NCI-H524 (cell line): ENCODE measurements at regions not wholly inside any gene's neighbourhood (a gene's known extent, or its start where the extent isn't known, plus 50 kb on each side); places are given as distances from the start of the nearest gene placed in this dataset.
"Not testable (repeated sequence)": the region's sequence is repeated elsewhere in the genome, so short reads cannot be mapped to it uniquely, and the experiment has no call there.

Experiments
- DNase-seq, 2 experiments: peaks; one replicate each; lab custom pipeline; 2025; lab: John Stamatoyannopoulos, UW

DNA sequence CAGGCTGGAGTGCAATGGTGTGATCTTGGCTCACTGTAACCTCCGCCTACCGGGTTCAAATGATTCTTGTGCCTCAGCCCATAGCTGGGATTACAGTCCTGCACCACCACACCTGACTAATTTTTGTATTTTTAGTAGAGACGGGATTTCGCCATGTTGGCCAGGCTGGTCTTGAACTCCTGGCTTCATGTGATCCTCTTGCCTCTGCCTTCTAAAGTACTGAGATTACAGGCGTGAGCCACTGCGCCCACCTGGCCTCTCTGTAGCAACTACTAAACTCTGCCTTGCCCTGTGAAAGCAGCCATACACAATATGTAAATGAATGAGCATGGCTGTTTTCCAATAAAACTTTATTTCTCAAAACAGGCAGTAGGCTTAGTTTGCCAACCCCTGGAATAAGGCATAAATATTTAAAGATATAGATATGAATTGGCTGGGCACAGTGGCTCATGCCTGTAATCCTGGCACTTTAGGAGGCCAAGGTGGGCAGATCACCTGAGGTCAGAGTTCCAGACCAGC lies 127.9 kb upstream of the ZNF217 start:
- not testable (repeated sequence) for DNase-seq

DNA sequence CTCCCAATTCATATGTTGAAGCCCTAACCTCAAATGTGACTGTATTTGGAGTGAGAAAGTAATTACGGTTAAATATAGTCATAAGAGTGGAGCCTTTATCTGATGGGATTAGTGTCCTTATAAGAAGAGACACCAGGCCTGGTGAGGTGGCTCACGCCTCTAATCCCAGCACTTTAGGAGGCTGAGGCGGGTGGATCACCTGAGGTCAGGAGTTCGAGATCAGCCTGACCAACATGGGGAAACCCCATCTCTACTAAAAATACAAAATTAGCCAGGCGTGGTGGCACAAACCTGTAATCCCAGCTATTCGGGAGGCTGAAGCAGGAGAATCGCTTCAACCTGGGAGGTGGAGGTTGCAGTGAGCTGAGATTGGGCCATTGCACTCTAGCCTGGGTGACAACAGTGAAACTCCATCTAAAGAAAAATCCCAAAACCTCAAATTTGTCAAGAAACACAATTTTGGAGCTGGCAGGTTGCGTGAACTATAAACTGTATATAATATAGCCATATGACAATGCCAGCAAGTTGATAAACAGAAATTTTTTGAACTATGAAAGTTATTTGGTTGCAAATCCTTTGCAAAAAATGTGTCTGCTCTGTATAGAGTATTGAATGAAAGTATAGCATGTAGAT lies 125.6 kb upstream of the ZNF217 start:
- peak; percentile 6 to 21 for DNase-seq

DNA sequence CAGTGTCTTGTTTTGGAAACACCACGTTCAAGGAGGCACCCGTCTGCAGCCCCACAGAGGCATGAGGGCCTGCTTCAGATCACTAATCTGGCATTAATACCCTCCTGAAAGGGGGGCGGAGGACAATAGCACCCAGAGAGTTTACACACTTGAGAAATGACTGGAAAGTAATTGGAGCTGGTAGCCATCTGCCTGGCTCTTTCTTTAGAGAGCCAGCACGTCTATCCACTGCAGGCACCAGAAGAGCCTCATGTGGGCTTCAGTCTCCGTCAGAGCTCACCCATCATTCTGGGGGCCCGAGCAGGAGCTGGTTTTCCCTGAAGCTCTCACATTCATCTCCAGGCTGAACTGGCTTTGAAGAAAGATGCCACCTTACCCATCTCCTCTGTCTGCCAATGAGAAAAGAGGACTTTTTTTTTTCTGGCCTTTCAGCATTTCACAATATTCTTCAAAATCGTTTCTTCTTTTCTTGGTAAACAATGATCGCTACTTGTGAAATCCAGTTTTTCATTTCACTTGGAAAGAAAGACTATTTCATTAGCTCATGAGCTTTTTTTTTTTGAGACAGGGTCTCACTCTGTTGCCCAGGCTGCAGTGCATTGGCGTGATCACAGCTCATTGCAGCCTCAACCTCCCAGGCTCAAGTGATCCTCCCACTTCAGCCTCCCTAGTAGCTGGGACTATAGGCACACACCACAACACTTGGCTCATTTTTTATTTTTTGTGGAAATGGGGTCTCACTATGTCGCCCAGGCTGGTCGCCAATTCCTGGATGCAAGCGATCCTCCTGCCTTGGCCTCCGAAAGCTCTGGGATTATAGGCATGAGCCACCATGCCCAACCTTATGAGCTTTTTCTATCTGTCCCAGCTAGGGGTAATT lies 124.7 kb upstream of the ZNF217 start:
- DNase-seq = peak; percentile 97

DNA sequence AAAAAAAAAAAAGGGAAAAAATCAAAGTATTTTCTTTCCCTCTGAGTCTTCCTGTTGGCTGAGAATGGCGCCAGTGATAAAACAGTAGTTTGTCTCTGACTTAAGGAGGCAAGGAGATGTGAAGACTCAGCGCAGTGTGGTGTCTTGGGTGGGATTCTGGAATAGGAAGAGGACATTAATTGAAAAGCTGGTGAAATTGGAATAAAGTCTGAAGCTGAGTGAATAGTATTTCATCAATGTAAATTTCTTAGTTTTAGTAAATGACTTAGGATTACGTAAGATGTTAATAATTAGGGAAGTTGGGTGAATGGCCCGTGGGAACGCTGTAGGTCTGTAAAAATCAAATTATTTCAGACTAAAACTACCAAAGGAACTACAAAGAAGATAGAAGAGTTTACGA lies 122.8 kb upstream of the ZNF217 start:
- DNase-seq = no peak

DNA sequence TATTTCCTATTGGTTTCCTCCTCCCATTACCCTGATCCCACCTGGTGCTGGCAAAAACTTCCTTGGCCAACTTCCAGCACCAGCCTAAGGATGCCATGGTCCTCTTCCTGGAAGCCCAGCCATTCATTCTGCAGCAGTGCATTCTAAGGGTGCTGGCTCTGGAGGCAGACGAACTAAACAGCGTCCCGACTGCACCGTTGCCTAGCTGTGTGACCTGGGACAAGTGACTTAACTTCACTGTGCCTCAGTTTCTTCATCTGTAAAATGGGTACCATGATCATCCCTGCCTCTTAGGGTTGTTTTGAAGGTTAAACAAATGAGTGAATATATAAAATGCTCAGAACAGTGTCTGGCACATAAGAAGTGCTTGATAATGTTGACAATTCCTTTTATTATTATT lies 120.9 kb upstream of the ZNF217 start:
- DNase-seq = no peak

DNA sequence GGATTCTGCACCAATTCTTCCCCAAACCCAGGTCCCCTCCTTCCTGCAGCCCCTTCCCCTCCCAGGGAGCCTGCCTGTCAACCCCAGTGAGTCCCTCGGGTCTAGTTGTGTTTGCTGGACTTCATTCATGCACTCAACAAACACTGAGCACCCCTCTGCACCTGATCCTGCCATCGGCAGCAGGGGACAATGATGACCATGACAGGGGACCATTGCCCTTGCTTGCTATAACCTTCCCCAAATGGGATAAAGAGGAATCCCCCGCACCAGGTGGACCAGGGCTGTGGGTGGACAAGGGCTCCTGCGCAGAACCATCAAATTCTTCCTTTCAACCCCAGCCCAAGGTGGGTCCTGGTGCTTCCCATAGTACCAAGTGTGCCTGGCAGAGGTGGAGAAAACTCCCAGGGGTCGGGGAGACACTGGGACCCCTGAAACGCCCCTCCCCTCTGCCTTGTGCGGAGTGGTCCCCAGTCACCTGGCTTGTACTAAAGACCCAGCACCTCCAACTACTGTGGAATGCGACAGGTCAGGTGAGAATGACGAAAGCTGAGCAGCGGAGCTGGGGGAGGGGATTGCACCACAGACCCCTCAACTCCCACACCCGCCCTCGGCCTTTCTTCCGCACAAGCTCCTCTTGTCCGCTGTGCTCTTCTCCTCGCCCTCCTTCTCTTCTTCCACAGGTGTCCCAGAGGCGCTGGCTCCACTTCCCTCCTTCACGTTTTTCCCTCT lies 119.9 kb upstream of the ZNF217 start:
- no peak for DNase-seq

DNA sequence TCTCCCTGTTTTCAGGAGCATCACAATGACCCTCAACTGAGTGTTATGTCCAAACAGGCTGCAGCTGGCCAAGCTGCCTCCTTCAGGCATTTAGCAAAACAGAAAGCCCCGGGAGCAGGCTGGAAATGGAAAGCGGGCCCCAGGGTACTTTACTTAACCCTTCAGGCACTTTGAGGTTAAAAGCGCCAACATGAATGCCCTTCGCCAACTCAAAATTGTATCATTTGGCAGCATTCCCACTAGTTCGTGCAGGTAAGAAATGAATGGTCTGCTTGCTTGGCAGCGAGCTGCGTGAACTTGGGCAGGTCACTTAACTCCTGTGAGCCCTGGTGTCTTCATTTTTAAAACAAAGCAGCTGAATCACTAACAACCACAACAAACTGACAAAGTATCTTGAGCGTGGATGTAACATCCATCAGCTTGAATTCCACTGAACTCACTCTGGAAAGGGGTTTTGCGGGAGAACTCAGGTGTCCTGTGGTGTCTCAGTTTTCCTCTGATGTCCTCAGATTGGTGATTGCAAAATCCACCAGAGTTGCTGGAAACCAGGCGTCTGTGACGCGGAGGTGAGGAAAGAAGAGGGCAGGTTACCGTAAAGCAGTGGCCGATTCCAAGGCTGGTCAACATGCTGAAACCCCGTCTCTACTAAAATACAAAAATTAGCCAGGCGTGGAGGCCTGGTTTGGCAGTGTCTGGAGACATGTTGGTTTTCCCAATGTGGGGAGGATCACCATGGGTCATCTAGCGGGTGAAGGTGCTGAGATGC lies 118.8 kb upstream of the ZNF217 start:
- no peak for DNase-seq

DNA sequence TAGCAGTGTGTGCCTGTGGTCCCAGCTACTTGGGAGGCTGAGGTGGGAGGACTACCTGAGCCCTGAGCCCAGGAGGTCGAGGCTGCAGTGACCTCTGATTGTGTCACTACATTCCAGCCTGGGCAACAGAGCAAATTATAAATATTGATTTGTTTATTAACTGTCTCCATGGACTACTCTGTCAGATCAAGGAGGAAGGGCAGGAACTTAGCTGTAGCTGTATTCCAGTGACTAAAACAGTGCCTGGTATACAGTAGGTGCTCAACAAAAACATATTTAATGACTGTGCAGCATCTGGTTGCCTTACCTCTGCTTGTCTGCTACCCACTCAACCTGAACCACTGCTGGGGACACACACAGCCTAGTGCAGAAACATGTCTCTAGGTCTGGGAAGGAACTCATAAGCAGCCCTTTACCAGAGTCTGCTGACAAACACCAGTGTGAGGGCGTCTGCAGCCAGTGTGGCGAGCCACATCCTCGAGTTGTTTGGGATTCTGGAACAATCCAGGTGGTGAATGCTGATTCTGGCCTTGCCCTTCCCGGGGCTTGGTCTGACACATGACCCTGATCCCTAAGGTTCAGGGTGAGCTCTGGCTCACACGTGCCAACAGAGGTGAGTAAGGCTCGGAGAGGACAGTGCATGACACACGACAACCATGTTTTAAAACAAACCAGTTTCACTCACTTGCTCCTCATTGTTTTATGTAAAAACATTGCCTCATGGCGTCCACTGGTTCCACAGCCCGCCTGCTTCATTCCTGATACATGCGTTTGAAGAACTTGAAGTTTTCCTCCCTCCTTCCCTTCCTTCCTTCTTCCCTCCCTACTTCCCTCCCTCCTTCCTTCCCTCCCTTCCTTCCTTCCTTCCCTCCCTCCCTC lies 117.9 kb upstream of the ZNF217 start:
- DNase-seq = no peak

DNA sequence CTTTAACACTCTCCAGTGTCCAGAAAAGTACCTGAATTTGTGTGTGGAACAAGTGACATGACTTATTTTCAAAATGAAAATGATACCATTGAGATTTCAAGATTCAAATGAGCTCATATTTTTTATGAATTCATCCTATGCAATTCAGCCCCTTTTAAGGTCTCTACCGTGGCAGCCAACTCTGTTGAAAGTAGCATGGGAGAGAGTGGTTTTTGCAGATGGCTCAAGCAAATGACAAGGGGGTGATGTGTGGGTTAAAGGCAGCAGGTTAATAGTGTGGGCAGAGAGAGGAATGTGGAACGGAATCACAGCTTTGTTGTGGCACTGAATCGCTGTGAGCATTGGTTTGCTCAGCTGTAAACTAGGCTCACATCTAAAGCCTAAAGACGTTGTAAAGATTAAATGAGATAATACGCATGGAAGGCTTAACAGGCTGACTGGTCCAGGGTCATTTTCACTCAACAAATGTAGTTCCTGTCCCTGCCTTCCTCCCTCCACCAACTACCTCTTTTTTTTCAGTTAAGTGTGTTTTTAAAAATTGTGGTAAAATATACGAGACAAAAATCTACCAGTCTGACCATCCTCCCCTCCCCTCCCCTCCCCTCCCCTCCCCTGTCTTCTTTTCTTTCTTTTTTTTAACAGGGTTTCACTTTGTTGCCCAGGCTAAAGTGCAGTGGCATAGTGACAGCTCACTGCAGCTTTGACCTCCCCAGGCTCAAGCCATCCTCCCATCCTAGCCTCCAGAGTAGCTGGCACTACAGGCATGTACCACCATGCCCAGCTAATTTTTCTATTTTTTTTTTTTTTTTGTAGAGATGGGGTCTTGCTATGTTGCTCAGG lies 114.7 kb upstream of the ZNF217 start:
- no peak for DNase-seq

DNA sequence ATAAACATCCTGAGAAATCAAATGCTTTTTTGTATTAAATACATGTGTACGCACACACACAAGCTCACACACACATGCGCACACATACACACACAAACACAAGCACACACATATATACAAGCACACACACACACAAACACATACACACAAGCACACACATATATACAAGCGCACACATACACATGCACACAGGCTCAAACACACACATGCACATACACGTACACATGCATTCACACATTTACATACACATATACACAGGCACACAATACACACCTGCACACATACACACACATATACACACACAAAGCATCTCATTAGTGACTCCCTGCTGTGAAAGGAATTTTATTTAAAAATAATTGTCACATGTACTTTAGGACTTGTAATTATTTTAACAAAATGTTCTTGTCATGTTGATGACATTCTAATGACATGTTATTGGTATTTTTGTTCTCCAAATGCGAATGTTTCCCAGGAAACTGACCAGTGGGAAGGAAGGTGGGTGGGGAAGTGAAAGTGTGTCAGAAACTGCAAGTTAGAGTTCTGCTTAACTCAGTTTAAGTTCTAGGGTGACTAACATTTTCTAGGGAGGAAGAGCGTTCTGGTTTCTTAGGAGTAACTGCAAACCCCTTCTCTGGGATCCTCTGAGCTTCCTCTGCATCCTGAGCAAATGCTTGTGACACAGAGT lies 113.9 kb upstream of the ZNF217 start:
- DNase-seq = no peak

DNA sequence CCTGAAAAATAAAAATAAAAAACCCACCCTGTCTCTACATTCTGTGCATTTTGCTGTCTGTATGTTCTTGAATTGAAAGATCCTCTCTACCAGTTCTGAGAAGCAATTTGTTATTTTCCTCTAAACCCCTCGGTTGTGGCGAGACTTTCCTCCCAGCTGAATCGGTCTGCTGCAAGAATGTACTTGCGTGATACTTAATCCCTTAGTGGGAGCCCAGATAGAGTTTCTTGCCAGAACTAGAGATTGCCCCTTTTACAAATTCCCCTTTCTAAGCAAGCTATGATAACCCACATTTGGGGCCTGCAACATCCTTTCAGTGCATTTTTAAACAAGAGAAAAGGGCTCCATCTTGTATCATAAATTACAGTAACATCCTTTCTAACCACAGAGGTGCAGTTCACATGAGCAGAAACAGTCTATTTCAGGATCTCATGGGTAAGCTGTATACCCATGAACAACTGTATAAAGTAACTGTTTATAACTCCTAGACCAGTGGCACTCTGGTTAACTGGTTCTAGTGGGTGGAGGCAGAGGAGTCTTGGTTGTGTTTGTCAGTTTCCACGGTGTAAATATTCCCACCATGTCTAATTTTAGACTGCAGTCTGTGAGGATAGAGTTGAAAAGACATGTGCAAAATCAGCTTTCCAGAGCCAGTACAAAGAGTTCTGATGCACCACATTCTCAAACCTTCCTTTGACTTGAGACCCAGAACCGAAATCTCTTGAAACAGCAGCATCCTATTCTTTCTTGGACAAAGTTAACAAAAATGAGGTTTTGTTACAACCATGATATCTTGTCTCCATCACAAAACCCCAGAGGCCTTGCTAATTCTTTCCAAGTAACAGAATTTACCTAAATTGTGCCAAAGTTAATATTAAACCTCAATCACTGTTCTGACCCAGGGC lies 113.1 kb upstream of the ZNF217 start:
- peak; percentile 24 to 48 for DNase-seq

DNA sequence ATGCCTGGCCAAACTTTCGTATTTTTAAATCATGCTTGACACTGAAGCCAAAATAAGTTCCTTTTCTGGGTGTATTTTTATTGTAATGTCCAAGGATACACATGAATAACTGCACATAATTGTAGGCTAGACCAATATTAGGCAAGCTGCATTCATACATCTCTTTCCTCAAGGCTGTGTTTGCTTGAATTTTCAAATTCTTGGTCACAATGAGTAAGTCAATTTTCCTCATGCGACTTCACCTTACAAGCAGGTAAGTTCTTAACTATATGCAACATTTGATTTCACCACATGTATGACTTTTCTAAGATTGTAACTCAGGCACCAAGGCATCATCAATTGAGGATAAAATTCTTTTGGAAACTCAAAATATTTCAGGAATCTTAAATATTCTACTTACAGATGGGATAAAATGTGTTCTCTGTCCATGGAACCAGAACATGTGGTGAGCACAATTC lies 112.4 kb upstream of the ZNF217 start:
- DNase-seq = no peak

DNA sequence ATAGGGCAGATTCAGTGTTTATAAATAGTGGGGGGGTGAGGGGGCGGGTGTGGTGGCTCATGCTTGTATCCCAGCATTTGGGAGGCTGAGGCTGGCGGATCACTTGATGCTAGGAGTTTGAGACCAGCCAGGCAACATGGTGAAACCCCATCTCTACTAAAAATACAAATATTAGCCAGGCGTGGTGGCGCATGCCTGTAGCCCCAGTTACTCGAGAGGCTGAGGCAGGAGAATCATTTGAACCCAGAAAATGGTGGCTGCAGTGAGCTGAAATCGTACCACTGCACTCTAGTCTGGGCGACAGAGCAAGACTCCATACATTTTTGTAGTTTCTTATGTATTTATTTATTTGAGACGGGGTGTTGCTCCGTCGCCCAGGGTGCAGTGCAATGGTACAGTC lies 109.0 kb upstream of the ZNF217 start:
- no peak for DNase-seq

DNA sequence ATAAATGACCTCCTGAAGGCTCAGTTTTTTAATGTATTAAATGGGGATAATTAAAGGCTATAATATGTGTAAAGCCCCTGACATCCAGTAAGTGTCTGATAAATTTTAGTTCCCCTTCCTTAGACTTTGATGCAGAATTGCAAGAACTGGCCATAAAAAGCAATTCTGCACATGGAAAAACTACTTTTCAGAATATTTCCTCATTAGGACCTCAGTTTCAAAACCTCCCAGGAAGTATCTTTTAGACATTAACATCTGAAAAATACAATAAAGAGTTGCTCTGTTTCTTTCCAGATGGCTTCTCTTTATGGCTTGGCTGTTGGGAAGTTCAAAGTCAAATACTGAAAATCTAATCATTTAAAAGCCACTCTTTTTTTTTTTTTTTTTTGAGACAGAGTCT lies 106.3 kb upstream of the ZNF217 start:
- DNase-seq = no peak

DNA sequence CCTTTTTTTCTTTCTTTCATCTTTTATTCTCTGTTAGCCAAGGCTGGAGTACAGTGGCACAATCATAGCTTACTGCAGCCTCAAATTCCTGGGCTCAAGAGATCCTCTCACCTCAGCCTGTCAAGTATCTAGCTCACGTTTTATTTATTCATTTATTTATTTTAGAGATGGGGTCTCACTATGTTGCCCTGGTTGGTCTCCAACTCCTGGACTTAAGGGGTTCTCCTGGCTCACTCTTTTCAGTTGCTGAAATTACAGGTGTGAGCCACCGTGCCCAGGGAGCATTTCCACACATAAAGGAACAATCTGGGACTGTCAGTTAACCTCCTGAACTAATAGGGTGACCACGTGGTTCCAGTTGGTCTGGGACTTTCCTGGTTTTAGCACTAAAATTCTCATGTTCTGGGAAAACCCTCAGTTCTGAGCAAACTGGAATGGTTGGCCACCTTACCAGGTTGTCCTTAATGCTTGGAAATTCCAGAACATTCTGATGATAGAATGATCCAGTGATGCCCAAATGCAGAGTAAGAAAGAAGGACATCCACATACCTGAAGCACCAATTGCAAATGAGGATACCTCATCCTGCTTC lies 105.5 kb upstream of the ZNF217 start:
- DNase-seq = no peak

DNA sequence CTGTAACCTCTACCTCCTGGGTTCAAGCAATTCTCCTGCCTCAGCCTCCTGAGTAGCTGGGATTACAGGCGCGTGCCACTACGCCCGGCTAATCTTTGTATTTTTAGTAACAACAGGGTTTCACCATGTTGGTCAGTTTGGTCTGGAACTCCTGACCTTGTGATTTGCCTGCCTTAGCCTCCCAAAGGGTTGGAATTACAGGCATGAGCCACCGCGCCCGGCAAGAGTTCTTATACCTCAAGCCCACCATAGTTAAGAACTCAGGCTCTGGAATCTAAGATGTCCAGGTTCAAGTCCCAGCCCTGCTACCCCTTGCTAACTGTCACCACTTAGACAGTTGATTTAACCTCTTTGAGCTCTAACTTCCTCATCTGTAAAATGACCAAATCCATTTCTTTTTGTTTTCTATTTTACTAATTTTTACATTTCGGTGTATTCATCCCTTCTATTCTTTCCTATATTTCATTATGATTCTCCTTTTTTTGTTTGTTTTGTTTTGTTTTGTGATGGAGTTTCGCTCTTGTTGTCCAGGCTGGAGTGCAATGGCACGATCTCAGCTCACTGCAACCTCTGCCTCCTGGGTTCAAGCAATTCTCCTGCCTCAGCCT lies 104.8 kb upstream of the ZNF217 start:
- DNase-seq = no peak

DNA sequence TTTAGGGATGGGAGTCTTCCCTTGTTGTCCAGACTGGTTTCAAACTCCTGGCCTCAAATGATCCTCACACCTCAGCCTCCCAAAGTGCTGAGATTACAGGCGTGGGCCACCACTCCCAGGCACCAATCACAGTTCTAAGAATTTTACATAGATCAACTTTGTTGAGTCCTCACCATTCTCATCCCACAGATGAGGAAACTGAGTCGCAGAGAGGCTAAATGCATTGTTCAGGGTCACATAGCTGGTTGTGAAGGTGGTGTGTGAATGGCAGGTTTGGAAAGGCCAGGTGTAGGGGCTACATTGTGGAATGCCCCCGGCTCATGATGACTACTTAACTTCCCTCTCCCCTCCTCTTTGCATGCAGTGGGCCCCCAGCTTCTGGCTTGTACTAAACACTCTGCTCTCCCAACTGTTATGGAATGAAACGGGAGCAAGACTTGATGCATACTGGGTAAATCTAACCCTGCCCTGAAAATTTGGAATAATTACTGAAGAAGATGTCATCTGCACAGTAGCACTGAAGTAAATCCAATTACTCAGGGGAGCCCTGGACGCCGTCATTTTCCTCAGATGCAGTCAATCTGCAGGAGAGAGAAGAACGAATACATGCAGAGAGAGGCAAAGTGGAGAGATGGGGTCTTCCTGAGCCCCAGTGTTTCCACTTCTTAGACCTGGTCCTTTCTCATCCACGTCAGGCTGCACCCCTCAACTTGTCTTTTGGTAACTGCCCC lies 102.3 kb upstream of the ZNF217 start:
- DNase-seq = no peak
